IMR-90 (cell line): ENCODE measurements at regions not wholly inside any gene's neighbourhood (a gene's known extent, or its start where the extent isn't known, plus 50 kb on each side); places are given as distances from the start of the nearest gene placed in this dataset.

Experiments
- ATAC-seq: fragments of 200-7000 bp; cut with Tn5 transposase; 2 replicates; pipeline ENCODE4 v1.9.1; 2020; ENCODE audit warnings: low read depth, mild to moderate bottlenecking, moderate library complexity
- BruUV-seq: library from RNA; stranded (reverse); fragments of 400-500 nt; replicated peaks from 2 replicates; lab custom pipeline; 2021; lab: Mats Ljungman, UMichigan
- CTCF ChIA-PET: fragments of 300-600 bp; formaldehyde crosslinking; extraction: SDS; loops from one replicate; lab custom pipeline; 2021; ENCODE audit warnings: antibody characterized with exemption; lab: Yijun Ruan, JAX
- POLR2A ChIA-PET: fragments of 300-600 bp; sonication (Branson Sonifier 250); formaldehyde crosslinking; loops from one replicate; lab custom pipeline; 2022; ENCODE audit warnings: antibody characterized with exemption; ENCODE audit not compliant: unreplicated experiment; lab: Charles Lee
- DNase-seq: peaks from one replicate; pipeline ENCODE4 v3.0.0; 2013
- H2AFZ ChIP-seq: replicated peaks from 2 replicates; pipeline ENCODE3; 2013; ENCODE audit warnings: low read length, mild to moderate bottlenecking; ENCODE audit not compliant: poor library complexity
- H2AK5ac ChIP-seq: 2 replicates; pipeline ENCODE4 v1.6.1; 2013; ENCODE audit warnings: low read depth, low read length, inconsistent platforms
- H2AK9ac ChIP-seq: replicated peaks from 2 replicates; pipeline ENCODE3; 2013; ENCODE audit warnings: mild to moderate bottlenecking, low read depth, low read length, moderate library complexity; ENCODE audit not compliant: poor library complexity
- H2BK120ac ChIP-seq: 2 replicates; pipeline ENCODE4 v1.6.1; 2013; ENCODE audit warnings: low read depth, low read length, inconsistent platforms
- H2BK15ac ChIP-seq: 3 replicates; pipeline ENCODE4 v1.6.1; 2013; ENCODE audit warnings: low read depth, low read length, inconsistent platforms
- H2BK20ac ChIP-seq: 2 replicates; pipeline ENCODE4 v1.6.1; 2013; ENCODE audit warnings: low read depth, mild to moderate bottlenecking, inconsistent platforms, low read length, moderate library complexity
- H2BK5ac ChIP-seq: 2 replicates; pipeline ENCODE4 v1.6.1; 2013; ENCODE audit warnings: mild to moderate bottlenecking, low read depth, low read length, inconsistent platforms; ENCODE audit not compliant: poor library complexity, severe bottlenecking
- H3K14ac ChIP-seq: replicated peaks from 2 replicates; pipeline ENCODE4 v1.6.1; 2013; ENCODE audit warnings: low read depth, low read length, inconsistent platforms
- H3K18ac ChIP-seq: 2 replicates; pipeline ENCODE4 v1.6.1; 2013; ENCODE audit warnings: low read depth, low read length, control low read depth
- H3K23ac ChIP-seq: 2 replicates; pipeline ENCODE4 v1.6.1; 2013; ENCODE audit warnings: low read depth, low read length, inconsistent platforms
- H3K27ac ChIP-seq: 2 replicates; pipeline ENCODE4 v1.5.1; 2013; ENCODE audit warnings: mild to moderate bottlenecking, control low read depth, low read length; ENCODE audit not compliant: insufficient read depth
- H3K27me3 ChIP-seq: 2 replicates; pipeline ENCODE4 v1.6.1; 2013; ENCODE audit warnings: low read length; ENCODE audit not compliant: control insufficient read depth, insufficient read depth
- H3K36me3 ChIP-seq: 2 replicates; pipeline ENCODE4 v1.6.1; 2013; ENCODE audit warnings: low read length, mixed read lengths; ENCODE audit not compliant: control insufficient read depth, insufficient read depth
- H3K4ac ChIP-seq: 2 replicates; pipeline ENCODE4 v1.6.1; 2013; ENCODE audit warnings: low read depth, low read length, inconsistent platforms
- H3K4me1 ChIP-seq: 2 replicates; pipeline ENCODE4 v1.6.1; 2013; ENCODE audit warnings: low read length, mixed read lengths; ENCODE audit not compliant: control insufficient read depth, insufficient read depth
- H3K4me2 ChIP-seq: 2 replicates; pipeline ENCODE4 v1.6.1; 2013; ENCODE audit warnings: low read depth, mild to moderate bottlenecking, control low read depth, low read length, moderate library complexity
- H3K4me3 ChIP-seq: 2 replicates; pipeline ENCODE4 v1.5.1; 2013; ENCODE audit warnings: low read depth, mild to moderate bottlenecking, control low read depth, low read length, moderate library complexity; ENCODE audit not compliant: insufficient read depth
- H3K56ac ChIP-seq: 2 replicates; pipeline ENCODE4 v1.6.1; 2013; ENCODE audit warnings: low read length, inconsistent platforms; ENCODE audit not compliant: insufficient read depth; ENCODE audit errors: extremely low read depth
- H3K79me1 ChIP-seq, 2 experiments: 2 replicates each; pipeline ENCODE4 v1.6.1; 2013; ENCODE audit warnings: low read length in 2 of 2, inconsistent platforms in 1 of 2, low read depth in 1 of 2
- H3K9ac ChIP-seq: 2 replicates; pipeline ENCODE4 v1.6.1; 2013; ENCODE audit warnings: low read depth, low read length, control low read depth
- H3K9me1 ChIP-seq: 2 replicates; pipeline ENCODE4 v1.6.1; 2013; ENCODE audit warnings: low read length, inconsistent platforms; ENCODE audit not compliant: insufficient read depth
- H3K9me3 ChIP-seq: 2 replicates; pipeline ENCODE4 v1.6.1; 2013; ENCODE audit warnings: low read length; ENCODE audit not compliant: control insufficient read depth, insufficient read depth
- H4K20me1 ChIP-seq: 2 replicates; pipeline ENCODE4 v1.6.1; 2013; ENCODE audit warnings: low read length, inconsistent platforms; ENCODE audit not compliant: insufficient read depth
- H4K5ac ChIP-seq: 2 replicates; pipeline ENCODE4 v1.6.1; 2013; ENCODE audit warnings: mild to moderate bottlenecking, low read depth, low read length, control low read depth
- H4K8ac ChIP-seq, 2 experiments: 2 replicates each; pipeline ENCODE4 v1.6.1; 2013; ENCODE audit warnings: low read depth in 2 of 2, low read length in 2 of 2, control low read depth in 1 of 2, inconsistent platforms in 1 of 2
- H4K91ac ChIP-seq: 2 replicates; pipeline ENCODE4 v1.6.1; 2013; ENCODE audit warnings: low read depth, low read length, inconsistent platforms; ENCODE audit not compliant: insufficient read depth
- CEBPB ChIP-seq: IDR thresholded peaks from 2 replicates; pipeline ENCODE4 v1.6.1; 2012; ENCODE audit warnings: low read depth, low read length, improper control_type of control experiment
- FOS ChIP-seq: fragments of 150-350 bp; IDR thresholded peaks from 2 replicates; pipeline ENCODE4 v1.6.1; 2016; ENCODE audit warnings: low read depth, low read length
- MAFK ChIP-seq: IDR thresholded peaks from 2 replicates; pipeline ENCODE4 v1.6.1; 2012; ENCODE audit warnings: low read depth, low read length, improper control_type of control experiment
- MAZ ChIP-seq: IDR thresholded peaks from 2 replicates; pipeline ENCODE4 v1.6.1; 2012; ENCODE audit warnings: low read depth, mild to moderate bottlenecking, low read length, improper control_type of control experiment, moderate library complexity, borderline replicate concordance
- MXI1 ChIP-seq: IDR thresholded peaks from 2 replicates; pipeline ENCODE4 v1.6.1; 2012; ENCODE audit warnings: low read depth, mild to moderate bottlenecking, low read length, moderate library complexity, borderline replicate concordance
- NFE2L2 ChIP-seq: fragments of 150-350 bp; IDR thresholded peaks from 2 replicates; pipeline ENCODE4 v1.6.1; 2016; ENCODE audit warnings: low read depth, mild to moderate bottlenecking, low read length
- POLR2A ChIP-seq: IDR thresholded peaks from 2 replicates; pipeline ENCODE4 v1.6.1; 2012; ENCODE audit warnings: mild to moderate bottlenecking, low read depth, low read length
- RAD21 ChIP-seq: IDR thresholded peaks from 2 replicates; pipeline ENCODE4 v1.6.1; 2012; ENCODE audit warnings: low read length, improper control_type of control experiment
- RCOR1 ChIP-seq: IDR thresholded peaks from 2 replicates; pipeline ENCODE4 v1.6.1; 2012; ENCODE audit warnings: mild to moderate bottlenecking, low read length, improper control_type of control experiment; ENCODE audit not compliant: insufficient replicate concordance
- RFX5 ChIP-seq: IDR thresholded peaks from 2 replicates; pipeline ENCODE4 v1.8.0; 2012; ENCODE audit warnings: low read depth, mild to moderate bottlenecking, low read length, moderate library complexity
- WGBS, 2 experiments: methylation state at CpG; one replicate each; pipeline versions ENCODE4 v1.1.5 to v1.1.7; 2013; ENCODE audit warnings: missing lambda C conversion rate in 2 of 2; ENCODE audit not compliant: insufficient read length in 1 of 2; ENCODE audit errors: extremely low coverage in 2 of 2; 5-methylcytosine and 5-hydroxymethylcytosine counted together
- dilution Hi-C: fragments of 300-500 bp; cut with HindIII; formaldehyde crosslinking; loops from one replicate; pipeline ENCODE4 v1.14.3; 2018; ENCODE audit warnings: low sequenced_read_pairs; ENCODE audit not compliant: unreplicated experiment
- in situ Hi-C: fragments of 300-500 bp; cut with MboI; formaldehyde crosslinking; loops from 3 replicates; pipeline ENCODE4 v1.14.3; 2019; ENCODE audit warnings: low sequenced_read_pairs, inconsistent platforms, mixed read lengths
- intact Hi-C: fragments of 100-400 bp; cut with micrococcal nuclease; formaldehyde crosslinking; loops from 2 replicates; pipeline ENCODE4 v1.10.0; 2022
- TF ChIP-seq, protein P1 (sequence below): fragments of 150-350 bp; IDR thresholded peaks from 2 replicates; pipeline ENCODE4 v1.6.1; 2017; ENCODE audit warnings: mild to moderate bottlenecking, antibody characterized with exemption, low read length, low read depth
- TF ChIP-seq, protein P2 (sequence below): conservative IDR thresholded peaks from 2 replicates; pipeline ENCODE4 v1.5.1; 2012; ENCODE audit warnings: mild to moderate bottlenecking, low read depth, low read length, improper control_type of control experiment
- TF ChIP-seq, protein P3 (sequence below): fragments of 150-350 bp; IDR thresholded peaks from 2 replicates; pipeline ENCODE4 v1.6.1; 2016; ENCODE audit warnings: low read depth, mild to moderate bottlenecking, low read length, moderate library complexity, borderline replicate concordance

GRCh38 chr10:44193567-44194220 is 191.2 kb downstream of the CXCL12 start:
- Histone ChIP-seq H3K36me3 (no peaks in the 10 kb centered on the region), H2AK5ac (peak overlapping the region; percentile 39), H4K8ac (no peak overlapping the region), H2AK9ac (peak overlapping the region; percentile 47), H4K20me1 (peaks cover 3% of the 10 kb centered on the region; the same call in 1 of the 2 replicates), H3K23ac (no peak overlapping the region), H3K9me3 (no peaks in the 10 kb centered on the region), H2BK15ac (no peak overlapping the region), H3K4me2 (no peak overlapping the region), H3K27me3 (peaks cover 13% of the 10 kb centered on the region), H3K79me1 (no peaks in the 10 kb centered on the region), H4K5ac (no peak overlapping the region), H3K4ac (no peak overlapping the region), H4K91ac (no peak overlapping the region), H3K9ac (no peak overlapping the region), H3K14ac (no peak overlapping the region), H3K4me3 (no peak overlapping the region), H2AFZ (no peak overlapping the region), H3K18ac (no peak overlapping the region; the same call in 1 of the 2 replicates), H3K56ac (no peak overlapping the region), H2BK120ac (no peak overlapping the region), H3K4me1 (peaks cover 24% of the 10 kb centered on the region), H2BK5ac (no peak overlapping the region), H2BK20ac (peak overlapping the region; percentile 30; the same call in 1 of the 2 replicates), H3K9me1 (peaks cover 12% of the 10 kb centered on the region), H3K27ac (no peak overlapping the region)
- dilution Hi-C loops (no loop called here), in situ Hi-C loops (no loop called here), intact Hi-C loops (no loop called here)
- POLR2A ChIA-PET: no interaction called here
- BruUV-seq: no TSS peak
- ATAC-seq (no peak), DNase-seq (no peak)
- CTCF ChIA-PET: interaction anchor here (0.9 kb wide), 1 partner anchor 504 kb away, joined by 3 read pairs; no protein-coding TSS in a partner anchor
- no peak for TF ChIP-seq POLR2A
- TF ChIP-seq NFE2L2: no peak
- TF ChIP-seq FOS: no peak
- TF ChIP-seq, protein P1, sequence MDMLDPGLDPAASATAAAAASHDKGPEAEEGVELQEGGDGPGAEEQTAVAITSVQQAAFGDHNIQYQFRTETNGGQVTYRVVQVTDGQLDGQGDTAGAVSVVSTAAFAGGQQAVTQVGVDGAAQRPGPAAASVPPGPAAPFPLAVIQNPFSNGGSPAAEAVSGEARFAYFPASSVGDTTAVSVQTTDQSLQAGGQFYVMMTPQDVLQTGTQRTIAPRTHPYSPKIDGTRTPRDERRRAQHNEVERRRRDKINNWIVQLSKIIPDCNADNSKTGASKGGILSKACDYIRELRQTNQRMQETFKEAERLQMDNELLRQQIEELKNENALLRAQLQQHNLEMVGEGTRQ: no peak
- TF ChIP-seq, protein P2, sequence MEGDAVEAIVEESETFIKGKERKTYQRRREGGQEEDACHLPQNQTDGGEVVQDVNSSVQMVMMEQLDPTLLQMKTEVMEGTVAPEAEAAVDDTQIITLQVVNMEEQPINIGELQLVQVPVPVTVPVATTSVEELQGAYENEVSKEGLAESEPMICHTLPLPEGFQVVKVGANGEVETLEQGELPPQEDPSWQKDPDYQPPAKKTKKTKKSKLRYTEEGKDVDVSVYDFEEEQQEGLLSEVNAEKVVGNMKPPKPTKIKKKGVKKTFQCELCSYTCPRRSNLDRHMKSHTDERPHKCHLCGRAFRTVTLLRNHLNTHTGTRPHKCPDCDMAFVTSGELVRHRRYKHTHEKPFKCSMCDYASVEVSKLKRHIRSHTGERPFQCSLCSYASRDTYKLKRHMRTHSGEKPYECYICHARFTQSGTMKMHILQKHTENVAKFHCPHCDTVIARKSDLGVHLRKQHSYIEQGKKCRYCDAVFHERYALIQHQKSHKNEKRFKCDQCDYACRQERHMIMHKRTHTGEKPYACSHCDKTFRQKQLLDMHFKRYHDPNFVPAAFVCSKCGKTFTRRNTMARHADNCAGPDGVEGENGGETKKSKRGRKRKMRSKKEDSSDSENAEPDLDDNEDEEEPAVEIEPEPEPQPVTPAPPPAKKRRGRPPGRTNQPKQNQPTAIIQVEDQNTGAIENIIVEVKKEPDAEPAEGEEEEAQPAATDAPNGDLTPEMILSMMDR: no peak
- TF ChIP-seq RFX5: no peak
- TF ChIP-seq MAFK: no peak
- no peak for TF ChIP-seq RAD21
- no peak for TF ChIP-seq CEBPB
- TF ChIP-seq MAZ: no peak
- no peak for TF ChIP-seq MXI1
- TF ChIP-seq, protein P3, sequence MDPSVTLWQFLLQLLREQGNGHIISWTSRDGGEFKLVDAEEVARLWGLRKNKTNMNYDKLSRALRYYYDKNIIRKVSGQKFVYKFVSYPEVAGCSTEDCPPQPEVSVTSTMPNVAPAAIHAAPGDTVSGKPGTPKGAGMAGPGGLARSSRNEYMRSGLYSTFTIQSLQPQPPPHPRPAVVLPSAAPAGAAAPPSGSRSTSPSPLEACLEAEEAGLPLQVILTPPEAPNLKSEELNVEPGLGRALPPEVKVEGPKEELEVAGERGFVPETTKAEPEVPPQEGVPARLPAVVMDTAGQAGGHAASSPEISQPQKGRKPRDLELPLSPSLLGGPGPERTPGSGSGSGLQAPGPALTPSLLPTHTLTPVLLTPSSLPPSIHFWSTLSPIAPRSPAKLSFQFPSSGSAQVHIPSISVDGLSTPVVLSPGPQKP: no peak
- no peak for TF ChIP-seq RCOR1
- WGBS, 2 experiments: 100% methylated on average over 3 of the region's 5 CpGs; no CpG with 5 or more reads in 1 of the 2 experiments
